ENCODE measurements at regions not wholly inside any gene's neighbourhood (a gene's known extent, or its start where the extent isn't known, plus 50 kb on each side); places are given as distances from the start of the nearest gene placed in this dataset.

GRCh38 chr15:101539930-101540329 is 50.4 kb upstream of the PCSK6 start:
- no peak for TF ChIP-seq CTCF (IDR thresholded peaks at IDR 0.05; ENCODE audit: borderline replicate concordance, extremely low read depth, insufficient read depth)
- H3K9me3 ChIP-seq (ENCODE audit: control insufficient read depth in 2 of 3, insufficient read depth in 1 of 3, low read length in 3 of 3) = peaks cover 0 to 3% (median 0%) of the 10 kb centered on the region in 3 donors
- FAIRE-seq (no peak), DNase-seq (no peak)
- no peaks in the 10 kb centered on the region for H3K4me1 ChIP-seq (ENCODE audit: control insufficient read depth in 2 of 3, insufficient read depth in 2 of 3, low read depth in 1 of 3, low read length in 3 of 3)
- H3K27me3 ChIP-seq (ENCODE audit: control insufficient read depth, insufficient read depth, low read length) = no peaks in the 10 kb centered on the region
- no peak overlapping the region for H3K4me3 ChIP-seq (ENCODE audit: low read length in 3 of 3)
- no peak overlapping the region for H3K27ac ChIP-seq (ENCODE audit: low read depth in 2 of 2, low read length in 2 of 2)
- intact Hi-C loops (cut with DNase I) = no loop called here
- H3K9ac ChIP-seq (ENCODE audit: low read length in 3 of 3) = no peak overlapping the region
- H3K36me3 ChIP-seq (ENCODE audit: control insufficient read depth in 2 of 3, insufficient read depth in 3 of 3, low read length in 3 of 3) = no peaks in the 10 kb centered on the region

- Histone ChIP-seq H3K4me3 (ENCODE audit: low read length in 3 of 3) (no peak overlapping the region), H3K4me1 (ENCODE audit: control insufficient read depth in 2 of 3, insufficient read depth in 2 of 3, low read depth in 1 of 3, low read length in 3 of 3) (no peaks in the 10 kb centered on the region), H3K27me3 (ENCODE audit: control insufficient read depth, insufficient read depth, low read length) (no peaks in the 10 kb centered on the region), H3K9ac (ENCODE audit: low read length in 3 of 3) (no peak overlapping the region), H3K27ac (ENCODE audit: low read depth in 2 of 2, low read length in 2 of 2) (no peak overlapping the region), H3K36me3 (ENCODE audit: control insufficient read depth in 2 of 3, insufficient read depth in 3 of 3, low read length in 3 of 3) (no peaks in the 10 kb centered on the region), H3K9me3 (ENCODE audit: control insufficient read depth in 2 of 3, insufficient read depth in 1 of 3, low read length in 3 of 3) (peaks cover 0 to 3% (median 0%) of the 10 kb centered on the region in 3 donors)
- FAIRE-seq (no peak), DNase-seq (no peak)
- intact Hi-C loops (cut with DNase I) = no loop called here
- no peak for TF ChIP-seq CTCF (IDR thresholded peaks at IDR 0.05; ENCODE audit: borderline replicate concordance, extremely low read depth, insufficient read depth)
These were observed 50.0 kb upstream of the PCSK6 start for GRCh38 chr15:101539492-101539891.

Measured in kidney (tissue), 13 donors.